AG09319 (cell line): ENCODE measurements at regions not wholly inside any gene's neighbourhood (a gene's known extent, or its start where the extent isn't known, plus 50 kb on each side); places are given as distances from the start of the nearest gene placed in this dataset.
"Not testable (repeated sequence)": the region's sequence is repeated elsewhere in the genome, so short reads cannot be mapped to it uniquely, and the experiment has no call there.

Source experiments
- DNase-seq: peaks from one replicate; pipeline ENCODE4 v3.0.0-alpha.2; 2010; ENCODE audit warnings: low read depth; ENCODE audit errors: extremely low read depth
- TF ChIP-seq, protein P1 (sequence below): IDR thresholded peaks from 2 replicates; pipeline ENCODE4 v1.5.1; 2011; ENCODE audit warnings: low read depth, mild to moderate bottlenecking, inconsistent platforms, low read length, moderate library complexity

DNA sequence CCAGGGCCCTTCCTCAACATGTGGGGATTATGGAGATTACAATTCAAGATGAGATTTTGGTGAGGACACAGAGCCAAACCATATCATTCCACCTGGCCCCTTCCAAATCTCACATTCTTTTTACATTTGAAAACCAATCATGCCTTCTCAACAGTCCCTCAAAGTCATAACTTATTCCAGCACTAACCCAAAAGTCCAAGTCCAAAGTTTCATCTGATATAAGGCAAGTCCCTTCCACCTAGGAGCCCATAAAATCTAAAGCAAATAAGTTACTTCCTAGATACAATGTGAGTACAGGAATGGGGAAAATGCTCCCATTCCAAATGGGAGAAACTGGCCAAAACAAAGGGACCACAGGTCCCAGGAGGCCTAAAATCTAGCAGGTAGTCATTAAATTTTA is 309.5 kb upstream of the SLITRK3 start:
- TF ChIP-seq, protein P1, sequence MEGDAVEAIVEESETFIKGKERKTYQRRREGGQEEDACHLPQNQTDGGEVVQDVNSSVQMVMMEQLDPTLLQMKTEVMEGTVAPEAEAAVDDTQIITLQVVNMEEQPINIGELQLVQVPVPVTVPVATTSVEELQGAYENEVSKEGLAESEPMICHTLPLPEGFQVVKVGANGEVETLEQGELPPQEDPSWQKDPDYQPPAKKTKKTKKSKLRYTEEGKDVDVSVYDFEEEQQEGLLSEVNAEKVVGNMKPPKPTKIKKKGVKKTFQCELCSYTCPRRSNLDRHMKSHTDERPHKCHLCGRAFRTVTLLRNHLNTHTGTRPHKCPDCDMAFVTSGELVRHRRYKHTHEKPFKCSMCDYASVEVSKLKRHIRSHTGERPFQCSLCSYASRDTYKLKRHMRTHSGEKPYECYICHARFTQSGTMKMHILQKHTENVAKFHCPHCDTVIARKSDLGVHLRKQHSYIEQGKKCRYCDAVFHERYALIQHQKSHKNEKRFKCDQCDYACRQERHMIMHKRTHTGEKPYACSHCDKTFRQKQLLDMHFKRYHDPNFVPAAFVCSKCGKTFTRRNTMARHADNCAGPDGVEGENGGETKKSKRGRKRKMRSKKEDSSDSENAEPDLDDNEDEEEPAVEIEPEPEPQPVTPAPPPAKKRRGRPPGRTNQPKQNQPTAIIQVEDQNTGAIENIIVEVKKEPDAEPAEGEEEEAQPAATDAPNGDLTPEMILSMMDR = no peak
- no peak for DNase-seq

DNA sequence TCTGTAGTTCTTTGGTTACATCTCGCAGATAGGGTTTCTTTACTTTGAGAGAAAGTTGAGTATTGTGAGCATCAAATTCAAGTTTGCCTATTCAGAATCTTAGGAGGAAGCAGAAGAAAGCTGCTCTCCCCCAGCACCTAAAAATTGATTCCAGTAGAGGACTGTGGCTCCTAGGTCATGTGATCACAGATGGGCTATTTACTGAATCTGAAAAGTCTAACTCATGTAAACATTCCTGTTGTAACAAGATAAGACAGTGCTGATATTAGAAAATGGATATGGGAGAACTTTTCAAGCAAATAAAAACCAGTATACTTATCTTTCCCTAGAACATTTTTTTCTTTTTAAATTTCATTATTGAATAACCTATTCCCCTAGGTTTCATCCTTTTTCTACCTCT is 308.4 kb upstream of the SLITRK3 start:
- DNase-seq = no peak
- TF ChIP-seq, protein P1 = no peak

DNA sequence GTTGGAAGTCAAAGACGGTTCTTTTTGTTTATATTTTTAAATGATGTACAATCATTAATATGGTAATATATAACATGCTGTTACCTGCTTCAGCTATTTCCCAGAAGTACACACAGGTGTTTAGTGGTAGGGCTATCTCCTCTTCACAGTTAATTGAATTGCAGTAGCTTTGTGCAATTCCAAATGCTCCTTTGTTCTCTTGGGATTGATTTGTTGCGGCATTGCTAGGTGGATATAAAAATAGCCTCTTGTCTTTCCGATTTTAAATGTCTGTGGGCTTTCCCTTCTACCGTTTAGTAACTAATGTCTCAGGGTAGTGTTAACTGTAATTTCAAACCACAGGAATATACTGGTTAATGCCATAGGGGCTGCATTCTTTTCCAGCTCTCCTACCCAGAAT is 307.6 kb upstream of the SLITRK3 start:
- TF ChIP-seq, protein P1 = no peak
- DNase-seq = no peak

DNA sequence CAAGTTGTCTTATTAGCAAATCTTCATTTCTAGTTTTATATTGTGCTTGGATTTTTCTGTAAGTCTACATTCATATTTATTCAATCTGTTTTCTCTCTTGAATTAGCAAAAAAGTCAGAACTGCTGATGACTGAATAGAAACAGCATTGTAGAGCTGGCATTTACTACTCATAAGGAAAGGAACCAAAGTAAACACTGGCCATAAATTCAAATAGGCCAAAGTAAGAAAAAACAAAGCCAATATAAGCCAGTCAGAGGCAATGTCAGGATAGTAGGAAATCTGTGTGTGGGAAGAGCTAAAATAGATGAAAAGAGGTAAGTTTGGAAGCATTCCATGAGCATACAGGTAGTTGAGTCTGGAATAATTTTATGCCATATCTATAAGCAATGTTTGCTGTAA is 307.2 kb upstream of the SLITRK3 start:
- TF ChIP-seq, protein P1 = no peak
- DNase-seq = no peak

DNA sequence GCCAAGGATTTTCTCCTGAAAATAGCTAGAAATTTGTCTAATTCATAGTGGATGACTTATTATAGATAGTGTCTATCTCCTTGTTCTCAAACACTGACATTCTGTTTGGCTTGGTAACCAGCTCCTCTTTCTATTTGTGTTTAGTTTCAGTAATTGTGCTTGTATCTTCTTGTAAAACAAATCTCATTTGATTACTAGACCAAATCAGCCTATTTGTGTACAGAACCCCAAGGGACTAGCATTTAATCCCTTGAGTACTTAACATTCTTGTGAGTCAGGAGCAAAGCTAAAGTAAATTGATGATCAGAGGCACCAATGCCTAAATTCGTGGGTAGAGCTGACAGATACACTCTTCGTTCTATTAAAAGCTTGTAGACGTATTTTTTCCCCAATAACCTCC is 306.5 kb upstream of the SLITRK3 start:
- TF ChIP-seq, protein P1 = no peak
- DNase-seq = no peak

DNA sequence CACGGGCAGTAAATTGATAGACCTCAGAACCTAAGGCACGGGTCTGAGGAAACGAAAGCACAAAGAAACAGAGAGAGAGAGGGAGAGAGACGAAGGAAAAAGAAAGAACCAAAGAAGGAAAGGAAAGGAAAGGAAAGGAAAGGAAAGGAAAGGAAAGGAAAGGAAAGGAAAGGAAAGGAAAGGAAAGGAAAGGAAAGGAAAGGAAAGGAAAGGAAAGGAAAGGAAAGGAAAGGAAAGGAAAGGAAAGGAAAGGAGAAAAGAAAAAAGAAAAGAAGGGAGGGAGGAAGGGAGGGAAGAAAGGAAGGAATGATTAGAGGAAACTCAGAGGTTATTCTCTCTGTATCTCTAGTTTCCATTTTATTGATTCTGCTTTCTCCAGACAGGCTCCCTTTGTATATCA is 302.6 kb upstream of the SLITRK3 start:
- not testable (repeated sequence) for DNase-seq

DNA sequence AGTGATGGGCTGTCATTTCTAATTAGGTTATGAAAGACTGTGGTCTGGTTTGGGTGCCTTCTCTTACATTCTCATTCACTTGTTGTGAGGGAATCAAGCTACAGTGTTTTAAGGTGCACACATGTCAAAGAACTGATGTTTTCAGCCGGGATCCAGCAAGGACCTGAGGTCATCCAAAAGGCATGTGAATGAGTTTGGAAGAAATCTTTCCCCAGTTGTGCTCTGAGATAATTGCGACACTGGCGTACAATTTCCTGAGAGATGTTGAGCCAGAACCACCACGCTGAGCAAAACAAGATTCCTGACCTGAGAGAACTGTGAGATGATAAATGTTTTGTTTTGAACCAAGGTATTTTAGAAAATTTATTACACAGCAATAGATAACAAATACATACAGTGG is 295.3 kb upstream of the SLITRK3 start:
- no peak for DNase-seq
- TF ChIP-seq, protein P1 = no peak

DNA sequence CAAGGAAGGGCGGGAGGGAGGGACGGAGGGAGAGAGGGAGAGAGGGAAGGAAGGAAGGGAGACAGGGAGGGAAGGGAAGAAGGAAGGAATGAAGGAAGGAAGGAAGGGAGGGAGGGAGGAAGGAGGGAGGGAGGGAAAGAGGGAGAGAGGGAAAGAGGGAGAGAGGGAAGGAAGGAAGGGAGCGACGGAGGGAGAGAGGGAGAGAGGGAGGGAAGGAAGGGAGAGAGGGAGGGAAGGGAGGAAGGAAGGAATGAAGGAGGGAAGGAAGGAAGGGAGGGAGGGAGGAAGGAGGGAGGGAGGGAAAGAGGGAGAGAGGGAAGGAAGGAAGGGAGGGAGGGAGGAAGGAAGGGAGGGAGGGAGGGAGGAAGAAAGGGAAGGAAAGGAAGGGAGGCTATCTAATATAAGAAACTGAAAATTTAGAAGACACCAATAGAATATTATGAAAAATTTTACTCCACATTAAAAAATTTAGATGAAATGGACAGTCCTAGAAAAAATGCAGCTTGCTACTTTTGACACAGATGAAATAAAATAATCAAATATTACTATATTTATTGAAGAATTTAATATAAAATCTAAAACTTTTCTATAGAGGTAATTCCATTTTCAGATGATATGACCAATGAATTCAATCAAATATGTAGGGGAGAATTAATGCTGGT is 280.3 kb upstream of the SLITRK3 start:
- TF ChIP-seq, protein P1 = no peak
- no peak for DNase-seq
